B cell (primary cell): ENCODE measurements at regions not wholly inside any gene's neighbourhood (a gene's known extent, or its start where the extent isn't known, plus 50 kb on each side); places are given as distances from the start of the nearest gene placed in this dataset.

Experiments
- ATAC-seq: fragments of 200-7000 bp; cut with Tn5 transposase; one replicate; pipeline ENCODE4 v1.10.0; 2021; ENCODE audit warnings: low read depth, mild to moderate bottlenecking, moderate number of reproducible peaks, moderate library complexity
- CTCF ChIA-PET: fragments of 350-600 bp; sonication (Branson Sonifier 250); formaldehyde crosslinking; loops from one replicate; lab custom pipeline; 2021; ENCODE audit warnings: antibody characterized with exemption, inconsistent platforms; lab: Charles Lee
- POLR2A ChIA-PET: fragments of 350-600 bp; sonication (Branson Sonifier 250); formaldehyde crosslinking; loops from one replicate; lab custom pipeline; 2021; ENCODE audit warnings: antibody characterized with exemption; lab: Charles Lee
- DNase-seq: peaks from one replicate; pipeline ENCODE4 v3.0.0; 2013
- H2AFZ ChIP-seq: 2 replicates; pipeline ENCODE4 v1.6.1; 2012; ENCODE audit warnings: mild to moderate bottlenecking, low read depth, low read length; ENCODE audit not compliant: insufficient read depth, poor library complexity, severe bottlenecking
- H3K27ac ChIP-seq, 2 donors: 1 replicate in 1 of 2; 2 replicates in 1 of 2; pipeline ENCODE4 v1.5.1; 2012 to 2013; ENCODE audit warnings: low read length in 2 of 2, mild to moderate bottlenecking in 2 of 2, moderate library complexity in 1 of 2
- H3K27me3 ChIP-seq, 4 experiments: fragments of 200-600 bp in 1 of 4; sonication (generic) in 1 of 4; replicated peaks in 1 of 4; 1 replicate in 2 of 4; 2 replicates in 2 of 4; pipeline versions ENCODE4 v1.6.1 to v1.7.0; 2013 to 2016; ENCODE audit warnings: low read length in 3 of 4, mild to moderate bottlenecking in 2 of 4, mixed read lengths in 1 of 4, moderate library complexity in 1 of 4; ENCODE audit not compliant: insufficient read depth in 4 of 4, control insufficient read depth in 3 of 4; ENCODE audit errors: control extremely low read depth in 1 of 4
- H3K36me3 ChIP-seq, 2 experiments: replicated peaks in 1 of 2; 1 replicate in 1 of 2; 2 replicates in 1 of 2; pipeline versions ENCODE4 v1.6.1 to v1.7.1; 2013; ENCODE audit warnings: low read length in 1 of 2; ENCODE audit not compliant: insufficient read depth in 2 of 2, control insufficient read depth in 1 of 2; ENCODE audit errors: control extremely low read depth in 1 of 2, extremely low read depth in 1 of 2
- H3K4me1 ChIP-seq, 2 donors: fragments of 200-600 bp in 1 of 2; sonication (generic) in 1 of 2; 1 replicate in 1 of 2; 2 replicates in 1 of 2; pipeline versions ENCODE4 v1.5.1 to v1.6.1; 2013 to 2017; ENCODE audit warnings: low read length in 2 of 2; ENCODE audit not compliant: control insufficient read depth in 2 of 2, insufficient read depth in 2 of 2
- H3K4me2 ChIP-seq: replicated peaks from 2 replicates; pipeline ENCODE3; 2012; ENCODE audit warnings: mild to moderate bottlenecking, low read depth, low read length; ENCODE audit not compliant: poor library complexity, severe bottlenecking
- H3K4me3 ChIP-seq, 5 experiments: fragments of 200-600 bp in 1 of 5; sonication (generic) in 1 of 5; 1 replicate in 3 of 5; 2 replicates in 2 of 5; pipeline versions ENCODE4 v1.5.1 to v1.7.0; 2011 to 2016; ENCODE audit warnings: low read length in 4 of 5, mild to moderate bottlenecking in 4 of 5, low read depth in 2 of 5, control low read depth in 1 of 5, moderate library complexity in 1 of 5; ENCODE audit not compliant: insufficient read depth in 1 of 5; ENCODE audit errors: control extremely low read depth in 1 of 5, extremely low read depth in 1 of 5
- H3K79me2 ChIP-seq: fragments of 200-600 bp; sonication (generic); one replicate; pipeline ENCODE4 v1.6.0; 2016; ENCODE audit warnings: low read length; ENCODE audit not compliant: control insufficient read depth, insufficient read depth
- H3K9ac ChIP-seq: fragments of 200-600 bp; sonication (generic); 2 replicates; pipeline ENCODE4 v1.6.1; 2017; ENCODE audit warnings: mild to moderate bottlenecking, low read length, moderate library complexity
- H3K9me3 ChIP-seq, 3 donors: one replicate each; pipeline versions ENCODE4 v1.6.1 to v1.7.1; 2013; ENCODE audit warnings: low read length in 2 of 3; ENCODE audit not compliant: control insufficient read depth in 2 of 3, insufficient read depth in 1 of 3; ENCODE audit errors: control extremely low read depth in 1 of 3
- H4K20me1 ChIP-seq: 2 replicates; pipeline ENCODE4 v1.6.0; 2012; ENCODE audit warnings: mild to moderate bottlenecking, low read length; ENCODE audit not compliant: insufficient read depth, control insufficient read depth, poor library complexity, severe bottlenecking
- H3K27ac Mint-ChIP-seq: one replicate; pipeline ENCODE4 v1.8.0; 2021; ENCODE audit warnings: mixed read lengths
- H3K27me3 Mint-ChIP-seq: one replicate; pipeline ENCODE4 v1.8.0; 2021; ENCODE audit warnings: mixed read lengths
- H3K4me1 Mint-ChIP-seq: one replicate; pipeline ENCODE4 v1.8.0; 2021; ENCODE audit warnings: mixed read lengths
- H3K4me3 Mint-ChIP-seq: one replicate; pipeline ENCODE4 v1.8.0; 2021; ENCODE audit warnings: mixed read lengths
- H3K9me3 Mint-ChIP-seq: one replicate; pipeline ENCODE4 v1.8.0; 2022; ENCODE audit warnings: mixed read lengths; ENCODE audit not compliant: insufficient read depth
- EZH2 ChIP-seq: IDR thresholded peaks from 2 replicates; pipeline ENCODE4 v1.6.1; 2012; ENCODE audit warnings: borderline replicate concordance, low read depth, mild to moderate bottlenecking, moderate library complexity, low read length; ENCODE audit not compliant: insufficient read depth, poor library complexity, severe bottlenecking
- WGBS: methylation state at CpG from one replicate; pipeline ENCODE4 v1.1.5; 2013; ENCODE audit warnings: missing lambda C conversion rate; ENCODE audit not compliant: insufficient coverage; 5-methylcytosine and 5-hydroxymethylcytosine counted together
- intact Hi-C: fragments of 100-400 bp; cut with micrococcal nuclease; formaldehyde crosslinking; loops from one replicate; pipeline ENCODE4 v1.10.0; 2022
- TF ChIP-seq, protein P1 (sequence below): fragments of 200-600 bp; IDR thresholded peaks from one replicate; pipeline ENCODE4 v1.8.0; 2022; ENCODE audit warnings: antibody characterized with exemption, mild to moderate bottlenecking

DNA sequence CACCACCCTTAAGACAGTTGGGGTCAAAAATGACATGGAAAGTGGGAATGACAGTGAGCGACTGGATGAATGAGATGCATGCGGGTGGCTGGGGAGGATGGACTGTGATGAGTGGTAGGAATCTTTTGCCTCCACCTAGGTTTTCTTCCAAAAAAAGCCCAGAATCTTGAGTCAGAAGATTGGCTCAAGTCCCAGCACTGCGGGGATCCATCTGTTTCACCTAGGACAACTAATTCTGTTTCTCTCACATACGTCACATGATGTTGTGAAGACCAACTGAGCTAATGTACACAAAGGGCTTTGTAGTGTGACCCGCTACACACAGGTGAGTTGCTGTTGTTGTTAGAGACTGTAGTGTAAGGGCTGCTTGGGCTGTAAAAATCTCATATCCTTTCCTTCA lies 58.5 kb upstream of the SLC35B4 start:
- Histone ChIP-seq H3K9me3 (peaks cover 0 to 3% (median 0%) of the 10 kb centered on the region in 3 donors), H3K27ac (no peak overlapping the region), H4K20me1 (no peaks in the 10 kb centered on the region), H3K27me3 (peaks cover 0 to 4% (median 2%) of the 10 kb centered on the region in 4 experiments), H2AFZ (no peak overlapping the region), H3K4me1 (no peaks in the 10 kb centered on the region), H3K4me2 (no peak overlapping the region), H3K4me3 (no peak overlapping the region), H3K79me2 (no peaks in the 10 kb centered on the region), H3K9ac (no peak overlapping the region), H3K36me3 (no peaks in the 10 kb centered on the region)
- Mint-ChIP-seq H3K27me3 (peaks cover 11% of the 10 kb centered on the region), H3K4me1 (peaks cover 1% of the 10 kb centered on the region), H3K27ac (no peak overlapping the region), H3K9me3 (no peaks in the 10 kb centered on the region), H3K4me3 (no peak overlapping the region)
- ATAC-seq (no peak), DNase-seq (no peak)
- POLR2A ChIA-PET, result no interaction called here
- intact Hi-C loops, result no loop called here
- WGBS, result no CpG with 5 or more reads among the region's 5 CpGs
- TF ChIP-seq EZH2, result no peak
- TF ChIP-seq, protein P1, sequence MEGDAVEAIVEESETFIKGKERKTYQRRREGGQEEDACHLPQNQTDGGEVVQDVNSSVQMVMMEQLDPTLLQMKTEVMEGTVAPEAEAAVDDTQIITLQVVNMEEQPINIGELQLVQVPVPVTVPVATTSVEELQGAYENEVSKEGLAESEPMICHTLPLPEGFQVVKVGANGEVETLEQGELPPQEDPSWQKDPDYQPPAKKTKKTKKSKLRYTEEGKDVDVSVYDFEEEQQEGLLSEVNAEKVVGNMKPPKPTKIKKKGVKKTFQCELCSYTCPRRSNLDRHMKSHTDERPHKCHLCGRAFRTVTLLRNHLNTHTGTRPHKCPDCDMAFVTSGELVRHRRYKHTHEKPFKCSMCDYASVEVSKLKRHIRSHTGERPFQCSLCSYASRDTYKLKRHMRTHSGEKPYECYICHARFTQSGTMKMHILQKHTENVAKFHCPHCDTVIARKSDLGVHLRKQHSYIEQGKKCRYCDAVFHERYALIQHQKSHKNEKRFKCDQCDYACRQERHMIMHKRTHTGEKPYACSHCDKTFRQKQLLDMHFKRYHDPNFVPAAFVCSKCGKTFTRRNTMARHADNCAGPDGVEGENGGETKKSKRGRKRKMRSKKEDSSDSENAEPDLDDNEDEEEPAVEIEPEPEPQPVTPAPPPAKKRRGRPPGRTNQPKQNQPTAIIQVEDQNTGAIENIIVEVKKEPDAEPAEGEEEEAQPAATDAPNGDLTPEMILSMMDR, result no peak
- CTCF ChIA-PET, result no interaction called here

- H3K4me3 ChIP-seq, result no peak overlapping the region
- 74% methylated on average over 4 of the region's 4 CpGs for WGBS
- no peak for DNase-seq
- H3K4me1 ChIP-seq, result no peaks in the 10 kb centered on the region
- H4K20me1 ChIP-seq, result no peaks in the 10 kb centered on the region
- no peaks in the 10 kb centered on the region for H3K79me2 ChIP-seq
- no peak overlapping the region for H2AFZ ChIP-seq
- Mint-ChIP-seq H3K27me3 (peaks cover 15% of the 10 kb centered on the region), H3K4me3 (no peak overlapping the region), H3K27ac (no peak overlapping the region), H3K9me3 (no peaks in the 10 kb centered on the region), H3K4me1 (peaks cover 1% of the 10 kb centered on the region)
- TF ChIP-seq, protein P1, result no peak
- no peak for TF ChIP-seq EZH2
- no peaks in the 10 kb centered on the region for H3K36me3 ChIP-seq
- H3K9ac ChIP-seq, result no peak overlapping the region
- CTCF ChIA-PET, result interaction anchor here (0.8 kb wide), 1 partner anchor 16 kb away, joined by 3 read pairs; no protein-coding TSS in a partner anchor
- no peak for ATAC-seq
- H3K27ac ChIP-seq, result no peak overlapping the region
- no peak overlapping the region for H3K4me2 ChIP-seq
- intact Hi-C loops, result no loop called here
- peaks cover 0 to 3% (median 0%) of the 10 kb centered on the region in 3 donors for H3K9me3 ChIP-seq
- POLR2A ChIA-PET, result no interaction called here
- H3K27me3 ChIP-seq, result peaks cover 0 to 4% (median 2%) of the 10 kb centered on the region in 4 experiments
Observed at GRCh38 chr7:134374791-134375190, 58.1 kb upstream of the SLC35B4 start.
